ENCODE measurements at regions not wholly inside any gene's neighbourhood (a gene's known extent, or its start where the extent isn't known, plus 50 kb on each side); places are given as distances from the start of the nearest gene placed in this dataset.

DNA sequence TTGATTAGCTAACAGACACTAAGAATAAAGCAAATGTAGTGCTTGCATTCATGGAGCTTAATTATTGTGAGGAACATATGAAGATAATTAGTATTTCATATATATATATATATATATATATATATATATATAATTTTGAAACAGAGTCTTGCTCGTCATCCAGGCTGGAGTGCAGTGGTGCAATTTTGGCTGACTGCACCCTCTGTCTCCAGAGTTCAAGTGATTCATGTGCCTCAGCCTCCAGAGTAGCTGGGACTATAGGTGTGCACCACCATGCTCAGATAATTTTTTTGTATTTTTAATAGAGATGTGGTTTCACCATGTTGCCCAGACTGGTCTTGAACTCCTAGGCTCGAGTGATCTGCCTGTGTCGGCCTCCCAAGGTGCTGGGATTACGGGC lies 1091.6 kb upstream of the TMEM132C start:
- BruUV-seq (replicated peaks) = no TSS peak
- H3K9me1 ChIP-seq (replicated peaks; ENCODE audit: control insufficient read depth, extremely low read depth, insufficient read depth, low read length) = no peaks in the 10 kb centered on the region
- no peaks in the 10 kb centered on the region for H3K4me1 ChIP-seq (ENCODE audit: control insufficient read depth, extremely low read depth, insufficient read depth, low read length)
- no peak overlapping the region for H3K4me3 ChIP-seq (replicated peaks in 1 of 3; ENCODE audit: insufficient read depth in 1 of 3, low read depth in 1 of 3, low read length in 3 of 3)
- H3K9me3 ChIP-seq (replicated peaks; ENCODE audit: control insufficient read depth, insufficient read depth, low read length) = peaks cover 2% of the 10 kb centered on the region
- no peaks in the 10 kb centered on the region for H3K79me2 ChIP-seq (ENCODE audit: control insufficient read depth, insufficient read depth, low read length)
- ChIA-PET POLR2A (no interaction called here), CTCF (no interaction called here)
- no peaks in the 10 kb centered on the region for H3K27me3 ChIP-seq (ENCODE audit: control insufficient read depth in 2 of 2, insufficient read depth in 2 of 2, low read length in 2 of 2)
- H3K9ac ChIP-seq (replicated peaks; ENCODE audit: extremely low read depth, insufficient read depth, low read length) = no peak overlapping the region
- intact Hi-C loops (cut with micrococcal nuclease) = no loop called here
- TF ChIP-seq, protein P1, sequence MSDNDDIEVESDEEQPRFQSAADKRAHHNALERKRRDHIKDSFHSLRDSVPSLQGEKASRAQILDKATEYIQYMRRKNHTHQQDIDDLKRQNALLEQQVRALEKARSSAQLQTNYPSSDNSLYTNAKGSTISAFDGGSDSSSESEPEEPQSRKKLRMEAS (IDR thresholded peaks at IDR 0.05; ENCODE audit: insufficient read depth, insufficient read length) = no peak
- no peak for TF ChIP-seq POLR2AphosphoS5 (IDR thresholded peaks at IDR 0.05; ENCODE audit: insufficient read depth, low read depth, low read length)
- TF ChIP-seq FOS (IDR thresholded peaks at IDR 0.05; ENCODE audit: borderline replicate concordance, insufficient read depth, low read length) = no peak
- no peak for TF ChIP-seq EZH2 (IDR thresholded peaks at IDR 0.05; ENCODE audit: borderline replicate concordance, low read depth, low read length, severe bottlenecking)
- no peak for TF ChIP-seq MYC (IDR thresholded peaks at IDR 0.05; ENCODE audit: low read depth, low read length)
- no peak for TF ChIP-seq POLR2A (IDR thresholded peaks at IDR 0.05; ENCODE audit: low read depth, low read length)
- no peak overlapping the region for H2AFZ ChIP-seq (ENCODE audit: low read depth, low read length)
- no peaks in the 10 kb centered on the region for H3K36me3 ChIP-seq (ENCODE audit: control insufficient read depth in 2 of 2, extremely low read depth in 1 of 2, insufficient read depth in 2 of 2, low read length in 2 of 2)
- dilution Hi-C loops (cut with MboI; ENCODE audit: extremely low pct_ligation_motif_present, low sequenced_read_pairs) = no loop called here
- no peak overlapping the region for H3K27ac ChIP-seq (ENCODE audit: insufficient read depth, low read depth, low read length)
- DNase-seq (ENCODE audit: low read depth, low spot score) = no peak
- FAIRE-seq = no peak
- H3K4me2 ChIP-seq (ENCODE audit: insufficient read depth, low read length) = no peak overlapping the region
- no peaks in the 10 kb centered on the region for H4K20me1 ChIP-seq (replicated peaks; ENCODE audit: control insufficient read depth, extremely low read depth, insufficient read depth, low read length)

DNA sequence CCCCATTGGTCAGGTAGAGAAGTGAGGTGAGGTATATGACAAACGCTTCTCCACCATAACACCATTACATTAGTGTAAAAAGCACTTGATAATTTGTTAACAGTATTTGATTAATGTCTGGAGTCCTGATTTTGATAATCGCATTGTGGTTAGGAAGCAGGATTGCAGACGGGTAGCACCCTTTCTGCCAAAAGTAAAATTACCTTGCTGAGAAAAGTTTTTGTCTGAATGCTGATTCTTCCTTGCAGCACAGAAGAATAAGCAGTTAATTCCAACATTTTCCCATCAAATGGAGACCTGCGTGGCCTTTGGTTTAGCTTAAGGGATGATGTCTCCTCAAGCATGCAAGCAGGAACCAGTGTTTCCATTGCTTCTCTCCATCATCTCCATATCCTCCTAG lies 1090.2 kb upstream of the TMEM132C start:
- no peaks in the 10 kb centered on the region for H3K36me3 ChIP-seq (ENCODE audit: control insufficient read depth in 2 of 2, extremely low read depth in 1 of 2, insufficient read depth in 2 of 2, low read length in 2 of 2)
- no peaks in the 10 kb centered on the region for H3K9me1 ChIP-seq (replicated peaks; ENCODE audit: control insufficient read depth, extremely low read depth, insufficient read depth, low read length)
- DNase-seq (ENCODE audit: low read depth, low spot score) (no peak), FAIRE-seq (no peak)
- H3K4me1 ChIP-seq (ENCODE audit: control insufficient read depth, extremely low read depth, insufficient read depth, low read length) = no peaks in the 10 kb centered on the region
- H3K4me2 ChIP-seq (ENCODE audit: insufficient read depth, low read length) = no peak overlapping the region
- no peak overlapping the region for H3K27ac ChIP-seq (ENCODE audit: insufficient read depth, low read depth, low read length)
- no peaks in the 10 kb centered on the region for H3K27me3 ChIP-seq (ENCODE audit: control insufficient read depth in 2 of 2, insufficient read depth in 2 of 2, low read length in 2 of 2)
- CTCF ChIA-PET = no interaction called here
- no peaks in the 10 kb centered on the region for H4K20me1 ChIP-seq (replicated peaks; ENCODE audit: control insufficient read depth, extremely low read depth, insufficient read depth, low read length)
- POLR2A ChIA-PET = no interaction called here
- intact Hi-C loops (cut with micrococcal nuclease) (no loop called here), dilution Hi-C loops (cut with MboI; ENCODE audit: extremely low pct_ligation_motif_present, low sequenced_read_pairs) (no loop called here)
- no peak for TF ChIP-seq FOS (IDR thresholded peaks at IDR 0.05; ENCODE audit: borderline replicate concordance, insufficient read depth, low read length)
- no peak for TF ChIP-seq MYC (IDR thresholded peaks at IDR 0.05; ENCODE audit: low read depth, low read length)
- no peak for TF ChIP-seq JUN (IDR thresholded peaks at IDR 0.05; ENCODE audit: borderline replicate concordance, insufficient read depth, insufficient read length, low read depth)
- TF ChIP-seq, protein P2, sequence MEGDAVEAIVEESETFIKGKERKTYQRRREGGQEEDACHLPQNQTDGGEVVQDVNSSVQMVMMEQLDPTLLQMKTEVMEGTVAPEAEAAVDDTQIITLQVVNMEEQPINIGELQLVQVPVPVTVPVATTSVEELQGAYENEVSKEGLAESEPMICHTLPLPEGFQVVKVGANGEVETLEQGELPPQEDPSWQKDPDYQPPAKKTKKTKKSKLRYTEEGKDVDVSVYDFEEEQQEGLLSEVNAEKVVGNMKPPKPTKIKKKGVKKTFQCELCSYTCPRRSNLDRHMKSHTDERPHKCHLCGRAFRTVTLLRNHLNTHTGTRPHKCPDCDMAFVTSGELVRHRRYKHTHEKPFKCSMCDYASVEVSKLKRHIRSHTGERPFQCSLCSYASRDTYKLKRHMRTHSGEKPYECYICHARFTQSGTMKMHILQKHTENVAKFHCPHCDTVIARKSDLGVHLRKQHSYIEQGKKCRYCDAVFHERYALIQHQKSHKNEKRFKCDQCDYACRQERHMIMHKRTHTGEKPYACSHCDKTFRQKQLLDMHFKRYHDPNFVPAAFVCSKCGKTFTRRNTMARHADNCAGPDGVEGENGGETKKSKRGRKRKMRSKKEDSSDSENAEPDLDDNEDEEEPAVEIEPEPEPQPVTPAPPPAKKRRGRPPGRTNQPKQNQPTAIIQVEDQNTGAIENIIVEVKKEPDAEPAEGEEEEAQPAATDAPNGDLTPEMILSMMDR (IDR thresholded peaks at IDR 0.05; ENCODE audit: extremely low read depth in 1 of 2, insufficient read depth in 1 of 2, low read depth in 1 of 2, low read length in 2 of 2) = no peak
- TF ChIP-seq POLR2A (IDR thresholded peaks at IDR 0.05; ENCODE audit: low read depth, low read length) = no peak
- TF ChIP-seq, protein P1 (IDR thresholded peaks at IDR 0.05; ENCODE audit: insufficient read depth, insufficient read length) = no peak
- TF ChIP-seq EZH2 (IDR thresholded peaks at IDR 0.05; ENCODE audit: borderline replicate concordance, low read depth, low read length, severe bottlenecking) = no peak
- TF ChIP-seq POLR2AphosphoS5 (IDR thresholded peaks at IDR 0.05; ENCODE audit: insufficient read depth, low read depth, low read length) = no peak
- no peak for TF ChIP-seq GATA2 (IDR thresholded peaks at IDR 0.05; ENCODE audit: insufficient read depth, insufficient read length, low read depth, low read length)
- no peak overlapping the region for H3K9ac ChIP-seq (replicated peaks; ENCODE audit: extremely low read depth, insufficient read depth, low read length)
- H3K9me3 ChIP-seq (replicated peaks; ENCODE audit: control insufficient read depth, insufficient read depth, low read length) = peaks cover 2% of the 10 kb centered on the region
- no peaks in the 10 kb centered on the region for H3K79me2 ChIP-seq (ENCODE audit: control insufficient read depth, insufficient read depth, low read length)
- H3K4me3 ChIP-seq (replicated peaks in 1 of 3; ENCODE audit: insufficient read depth in 1 of 3, low read depth in 1 of 3, low read length in 3 of 3) = no peak overlapping the region
- no TSS peak for BruUV-seq (replicated peaks)
- no peak overlapping the region for H2AFZ ChIP-seq (ENCODE audit: low read depth, low read length)

All from endothelial cell of umbilical vein (primary cell).